NCI-H187 (cell line): ENCODE measurements at regions not wholly inside any gene's neighbourhood (a gene's known extent, or its start where the extent isn't known, plus 50 kb on each side); places are given as distances from the start of the nearest gene placed in this dataset.
A peak's percentile ranks its signal among the peaks of the same experiment; 100 is the strongest.
"Not testable (repeated sequence)": the region's sequence is repeated elsewhere in the genome, so short reads cannot be mapped to it uniquely, and the experiment has no call there.

Source experiments
- DNase-seq, 2 experiments: peaks; one replicate each; lab custom pipeline; 2025; lab: John Stamatoyannopoulos, UW

GRCh38 chr14:106807493-106807892, 1281.1 kb downstream of the TMEM121 start:
- DNase-seq, result no peak

- no peak for DNase-seq
Observed at GRCh38 chr14:106808458-106808857, 1282.1 kb downstream of the TMEM121 start.

GRCh38 chr14:106808907-106809306, 1282.5 kb downstream of the TMEM121 start:
- DNase-seq, result no peak

GRCh38 chr14:106809615-106810014, 1283.2 kb downstream of the TMEM121 start:
- DNase-seq, result no peak

- not testable (repeated sequence) for DNase-seq
Observed at GRCh38 chr14:106810168-106810567, 1283.8 kb downstream of the TMEM121 start.

- no peak for DNase-seq
Observed at GRCh38 chr14:106811162-106811561, 1284.8 kb downstream of the TMEM121 start.

GRCh38 chr14:106812788-106813476, 1286.5 kb downstream of the TMEM121 start:
- DNase-seq, result no peak

GRCh38 chr14:106813477-106813823, 1287.1 kb downstream of the TMEM121 start:
- no peak for DNase-seq

- no peak for DNase-seq
Observed at GRCh38 chr14:106820119-106820518, 1293.7 kb downstream of the TMEM121 start.

- no peak for DNase-seq
Observed at GRCh38 chr14:106821119-106821518, 1294.7 kb downstream of the TMEM121 start.

- DNase-seq, result no peak
Observed at GRCh38 chr14:106822905-106823304, 1296.5 kb downstream of the TMEM121 start.

GRCh38 chr14:106823552-106823951, 1297.2 kb downstream of the TMEM121 start:
- no peak for DNase-seq

- DNase-seq, result no peak
Observed at GRCh38 chr14:106826833-106827369, 1300.5 kb downstream of the TMEM121 start.

GRCh38 chr14:106831322-106831720, 1304.9 kb downstream of the TMEM121 start:
- DNase-seq, result no peak

GRCh38 chr14:106837870-106838269, 1311.5 kb downstream of the TMEM121 start:
- DNase-seq, result peak; percentile 40 to 73

GRCh38 chr14:106838991-106839769, 1312.8 kb downstream of the TMEM121 start:
- no peak for DNase-seq

- no peak for DNase-seq
Observed at GRCh38 chr14:106840258-106840657, 1313.9 kb downstream of the TMEM121 start.

- no peak for DNase-seq
Observed at GRCh38 chr14:106840991-106841390, 1314.6 kb downstream of the TMEM121 start.

- no peak for DNase-seq
Observed at GRCh38 chr14:106841701-106842100, 1315.3 kb downstream of the TMEM121 start.

- no peak for DNase-seq
Observed at GRCh38 chr14:106842687-106843086, 1316.3 kb downstream of the TMEM121 start.

GRCh38 chr14:106843386-106843785, 1317.0 kb downstream of the TMEM121 start:
- DNase-seq, result no peak

- peak; percentile 26 to 69 for DNase-seq
Observed at GRCh38 chr14:106843951-106844483, 1317.6 kb downstream of the TMEM121 start.
